Activated CD8-positive, alpha-beta T cell treated with anti-CD3 and anti-CD28 coated beads for 36 hours (primary cell): ENCODE measurements at regions not wholly inside any gene's neighbourhood (a gene's known extent, or its start where the extent isn't known, plus 50 kb on each side); places are given as distances from the start of the nearest gene placed in this dataset.

Experiments used
- ATAC-seq: fragments of 200-7000 bp; cut with Tn5 transposase; one replicate; pipeline ENCODE4 v1.10.0; 2021; ENCODE audit warnings: mild to moderate bottlenecking, moderate library complexity
- CTCF ChIA-PET: fragments of 350-600 bp; sonication (Branson Sonifier 250); formaldehyde crosslinking; loops from one replicate; lab custom pipeline; 2021; ENCODE audit warnings: antibody characterized with exemption; lab: Charles Lee
- POLR2A ChIA-PET: fragments of 350-600 bp; sonication (Branson Sonifier 250); formaldehyde crosslinking; loops from one replicate; lab custom pipeline; 2021; ENCODE audit warnings: antibody characterized with exemption; lab: Charles Lee
- DNase-seq: peaks from one replicate; pipeline ENCODE4 v3.0.0-alpha.2; 2020
- H3K27ac Mint-ChIP-seq: one replicate; pipeline ENCODE4 v1.8.0; 2021; ENCODE audit warnings: mild to moderate bottlenecking, mixed read lengths
- H3K27me3 Mint-ChIP-seq: one replicate; pipeline ENCODE4 v1.8.0; 2021; ENCODE audit warnings: mixed read lengths
- H3K36me3 Mint-ChIP-seq: one replicate; pipeline ENCODE4 v1.8.0; 2021; ENCODE audit warnings: low read depth, mixed read lengths
- H3K4me1 Mint-ChIP-seq: one replicate; pipeline ENCODE4 v1.8.0; 2021; ENCODE audit warnings: low read depth, mixed read lengths
- H3K4me3 Mint-ChIP-seq: one replicate; pipeline ENCODE4 v1.8.0; 2021; ENCODE audit warnings: mild to moderate bottlenecking, moderate library complexity, mixed read lengths
- H3K9me3 Mint-ChIP-seq: one replicate; pipeline ENCODE4 v1.8.0; 2021; ENCODE audit warnings: mixed read lengths
- CTCF ChIP-seq: fragments of 200-600 bp; IDR thresholded peaks from one replicate; pipeline ENCODE4 v1.8.0; 2022; ENCODE audit warnings: antibody characterized with exemption, mild to moderate bottlenecking
- intact Hi-C: fragments of 100-400 bp; cut with micrococcal nuclease; formaldehyde crosslinking; loops from one replicate; pipeline ENCODE4 v1.10.0; 2022

DNA sequence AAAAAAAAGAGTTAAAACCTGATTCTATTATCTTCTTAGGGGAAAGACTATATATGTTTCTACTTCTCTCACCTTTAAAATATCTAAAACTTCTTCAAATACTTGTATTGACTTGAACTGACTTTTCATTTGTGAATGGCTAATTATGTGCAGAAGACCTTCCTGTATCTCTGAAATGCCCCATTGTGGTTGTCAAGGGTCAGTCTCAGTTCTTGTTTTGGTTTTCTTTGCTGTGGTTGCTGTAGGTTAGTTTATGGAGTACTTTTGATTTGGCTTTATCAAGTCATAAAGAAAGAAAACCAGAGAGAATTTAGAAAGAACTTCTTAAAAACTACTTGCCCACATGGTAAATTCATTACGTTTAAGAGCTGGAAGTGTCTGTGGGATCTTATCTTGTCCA, 345.3 kb upstream of the POU1F1 start:
- intact Hi-C loops, result no loop called here

GRCh38 chr3:87615506-87615905, 339.1 kb upstream of the POU1F1 start:
- DNase-seq (no peak), ATAC-seq (no peak)
- H3K36me3 Mint-ChIP-seq, result no peaks in the 10 kb centered on the region
- ChIA-PET CTCF (no interaction called here), POLR2A (no interaction called here)
- no peak overlapping the region for H3K27ac Mint-ChIP-seq
- intact Hi-C loops, result no loop called here
- H3K4me3 Mint-ChIP-seq, result no peak overlapping the region
- TF ChIP-seq CTCF, result no peak
- H3K9me3 Mint-ChIP-seq, result peaks cover 18% of the 10 kb centered on the region
- no peaks in the 10 kb centered on the region for H3K27me3 Mint-ChIP-seq
- no peaks in the 10 kb centered on the region for H3K4me1 Mint-ChIP-seq

More for the DNA sequence above, 345.3 kb upstream of the POU1F1 start:
- no peaks in the 10 kb centered on the region for H3K4me1 Mint-ChIP-seq
- H3K9me3 Mint-ChIP-seq, result no peaks in the 10 kb centered on the region
- H3K27ac Mint-ChIP-seq, result no peak overlapping the region
- no peak for ATAC-seq
- no peaks in the 10 kb centered on the region for H3K36me3 Mint-ChIP-seq
- CTCF ChIA-PET, result no interaction called here
- DNase-seq, result no peak
- TF ChIP-seq CTCF, result no peak
- H3K4me3 Mint-ChIP-seq, result no peak overlapping the region
- H3K27me3 Mint-ChIP-seq, result no peaks in the 10 kb centered on the region
- POLR2A ChIA-PET, result no interaction called here

DNA sequence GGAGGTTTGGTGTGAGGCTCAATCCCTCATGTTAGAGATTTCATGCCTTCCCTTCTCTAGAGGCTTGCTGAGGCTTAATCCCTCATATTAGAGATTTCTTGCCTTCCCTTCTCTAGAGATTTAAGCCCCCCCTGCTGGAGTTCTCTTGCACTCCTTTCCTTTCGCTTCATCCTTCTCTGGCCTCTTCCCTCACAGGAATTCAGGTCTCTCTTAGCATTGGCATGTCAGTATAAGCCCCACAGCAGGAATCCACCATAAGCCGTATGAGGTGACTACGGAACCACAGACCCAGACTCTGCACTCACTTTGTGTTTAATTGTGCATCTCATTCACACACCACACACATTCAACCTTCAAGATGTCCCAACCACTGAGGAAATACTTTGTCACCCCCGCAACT, 338.6 kb upstream of the POU1F1 start:
- DNase-seq (no peak), ATAC-seq (no peak)
- Mint-ChIP-seq H3K4me1 (no peaks in the 10 kb centered on the region), H3K27ac (no peak overlapping the region), H3K27me3 (no peaks in the 10 kb centered on the region), H3K9me3 (peaks cover 18% of the 10 kb centered on the region), H3K36me3 (no peaks in the 10 kb centered on the region), H3K4me3 (no peak overlapping the region)
- TF ChIP-seq CTCF, result no peak
- ChIA-PET CTCF (interaction anchor here (0.6 kb wide), 1 partner anchor 22 kb away, joined by 3 read pairs; no protein-coding TSS in a partner anchor), POLR2A (no interaction called here)
- intact Hi-C loops, result no loop called here

DNA sequence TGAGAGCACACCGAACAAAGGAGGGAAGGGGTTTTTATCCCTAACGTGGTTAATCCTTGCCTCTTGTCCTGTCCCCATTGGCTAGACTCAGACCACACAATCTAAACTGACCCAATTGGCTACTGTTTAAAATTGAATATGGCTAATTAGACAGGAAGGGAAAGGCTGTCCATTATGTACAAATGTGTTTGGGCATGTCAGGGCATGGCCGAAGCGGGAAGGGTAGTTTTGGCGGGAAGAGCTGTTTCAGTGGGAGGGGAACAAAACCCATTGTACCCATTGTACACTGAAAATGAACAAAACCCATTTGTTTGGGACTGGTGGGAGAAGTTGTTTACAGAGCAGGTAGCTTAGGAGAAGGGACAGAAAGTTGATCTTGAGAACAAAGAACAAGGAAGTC, 330.9 kb upstream of the POU1F1 start:
- POLR2A ChIA-PET, result no interaction called here
- DNase-seq (no peak), ATAC-seq (no peak)
- no peaks in the 10 kb centered on the region for H3K4me1 Mint-ChIP-seq
- no peaks in the 10 kb centered on the region for H3K27me3 Mint-ChIP-seq
- CTCF ChIA-PET, result no interaction called here
- H3K4me3 Mint-ChIP-seq, result no peak overlapping the region
- intact Hi-C loops, result no loop called here
- no peak overlapping the region for H3K27ac Mint-ChIP-seq
- H3K9me3 Mint-ChIP-seq, result peaks cover 15% of the 10 kb centered on the region
- no peak for TF ChIP-seq CTCF
- no peaks in the 10 kb centered on the region for H3K36me3 Mint-ChIP-seq

- ChIA-PET POLR2A (no interaction called here), CTCF (no interaction called here)
- no peak overlapping the region for H3K27ac Mint-ChIP-seq
Measured at GRCh38 chr3:87595798-87596197, 319.4 kb upstream of the POU1F1 start.

More at GRCh38 chr3:87595798-87596197, 319.4 kb upstream of the POU1F1 start:
- H3K4me1 Mint-ChIP-seq, result no peaks in the 10 kb centered on the region
- ATAC-seq, result no peak
- no peaks in the 10 kb centered on the region for H3K36me3 Mint-ChIP-seq
- intact Hi-C loops, result no loop called here
- no peak for TF ChIP-seq CTCF
- DNase-seq, result no peak
- H3K9me3 Mint-ChIP-seq, result peaks cover 3% of the 10 kb centered on the region
- H3K4me3 Mint-ChIP-seq, result no peak overlapping the region
- no peaks in the 10 kb centered on the region for H3K27me3 Mint-ChIP-seq
